ENCODE measurements at regions not wholly inside any gene's neighbourhood (a gene's known extent, or its start where the extent isn't known, plus 50 kb on each side); places are given as distances from the start of the nearest gene placed in this dataset.
"Not testable (repeated sequence)": the region's sequence is repeated elsewhere in the genome, so short reads cannot be mapped to it uniquely, and the experiment has no call there.

- TF ChIP-seq, protein P1, sequence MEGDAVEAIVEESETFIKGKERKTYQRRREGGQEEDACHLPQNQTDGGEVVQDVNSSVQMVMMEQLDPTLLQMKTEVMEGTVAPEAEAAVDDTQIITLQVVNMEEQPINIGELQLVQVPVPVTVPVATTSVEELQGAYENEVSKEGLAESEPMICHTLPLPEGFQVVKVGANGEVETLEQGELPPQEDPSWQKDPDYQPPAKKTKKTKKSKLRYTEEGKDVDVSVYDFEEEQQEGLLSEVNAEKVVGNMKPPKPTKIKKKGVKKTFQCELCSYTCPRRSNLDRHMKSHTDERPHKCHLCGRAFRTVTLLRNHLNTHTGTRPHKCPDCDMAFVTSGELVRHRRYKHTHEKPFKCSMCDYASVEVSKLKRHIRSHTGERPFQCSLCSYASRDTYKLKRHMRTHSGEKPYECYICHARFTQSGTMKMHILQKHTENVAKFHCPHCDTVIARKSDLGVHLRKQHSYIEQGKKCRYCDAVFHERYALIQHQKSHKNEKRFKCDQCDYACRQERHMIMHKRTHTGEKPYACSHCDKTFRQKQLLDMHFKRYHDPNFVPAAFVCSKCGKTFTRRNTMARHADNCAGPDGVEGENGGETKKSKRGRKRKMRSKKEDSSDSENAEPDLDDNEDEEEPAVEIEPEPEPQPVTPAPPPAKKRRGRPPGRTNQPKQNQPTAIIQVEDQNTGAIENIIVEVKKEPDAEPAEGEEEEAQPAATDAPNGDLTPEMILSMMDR (conservative IDR thresholded peaks at IDR 0.05 in 1 of 2, IDR thresholded peaks at IDR 0.05 in 1 of 2; ENCODE audit: low read depth in 1 of 2, low read length in 2 of 2) = not testable (repeated sequence)
- not testable (repeated sequence) for TF ChIP-seq EZH2 (IDR thresholded peaks at IDR 0.05; ENCODE audit: low read length, missing control alignments)
These were observed 291.3 kb upstream of the CTNNB1 start for GRCh38 chr3:40907907-40908465.

Data from fibroblast of lung (primary cell).